ENCODE measurements at regions not wholly inside any gene's neighbourhood (a gene's known extent, or its start where the extent isn't known, plus 50 kb on each side); places are given as distances from the start of the nearest gene placed in this dataset.

DNA sequence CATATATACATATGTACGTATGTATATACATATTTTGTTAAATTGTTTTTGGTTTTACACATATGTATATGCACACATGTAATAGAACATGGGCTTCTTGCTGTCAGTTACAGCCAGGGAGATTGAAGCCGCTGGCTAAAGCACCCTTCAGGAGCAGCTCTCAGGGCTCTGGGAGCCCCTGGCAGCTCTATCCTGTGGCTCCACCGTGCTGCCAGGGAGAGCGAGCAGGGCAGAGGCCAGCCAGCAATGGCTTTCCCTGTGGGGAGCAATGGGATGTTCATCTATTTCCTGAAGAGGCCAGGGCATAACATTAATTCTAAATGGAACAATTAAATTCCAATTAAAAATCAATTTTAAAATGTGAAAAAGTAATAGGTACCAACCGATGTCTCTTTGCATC is 102.9 kb downstream of the PSMG1 start:
- Histone ChIP-seq H3K9me3 (no peaks in the 10 kb centered on the region), H3K4me1 (peaks cover 0 to 12% (median 0%) of the 10 kb centered on the region in 4 donors), H3K4me3 (no peak overlapping the region), H3K36me3 (no peaks in the 10 kb centered on the region), H3K27me3 (no peaks in the 10 kb centered on the region), H3K27ac (no peak overlapping the region)
- 79 to 83% methylated on average over 5 of the region's 5 CpGs for WGBS, 2 donors
- no peak for DNase-seq (ENCODE audit: low spot score in 2 of 2)
- TF ChIP-seq EP300 (IDR thresholded peaks at IDR 0.05) = no peak
- no peak for TF ChIP-seq POLR2A (IDR thresholded peaks at IDR 0.05)
- TF ChIP-seq, protein P1, sequence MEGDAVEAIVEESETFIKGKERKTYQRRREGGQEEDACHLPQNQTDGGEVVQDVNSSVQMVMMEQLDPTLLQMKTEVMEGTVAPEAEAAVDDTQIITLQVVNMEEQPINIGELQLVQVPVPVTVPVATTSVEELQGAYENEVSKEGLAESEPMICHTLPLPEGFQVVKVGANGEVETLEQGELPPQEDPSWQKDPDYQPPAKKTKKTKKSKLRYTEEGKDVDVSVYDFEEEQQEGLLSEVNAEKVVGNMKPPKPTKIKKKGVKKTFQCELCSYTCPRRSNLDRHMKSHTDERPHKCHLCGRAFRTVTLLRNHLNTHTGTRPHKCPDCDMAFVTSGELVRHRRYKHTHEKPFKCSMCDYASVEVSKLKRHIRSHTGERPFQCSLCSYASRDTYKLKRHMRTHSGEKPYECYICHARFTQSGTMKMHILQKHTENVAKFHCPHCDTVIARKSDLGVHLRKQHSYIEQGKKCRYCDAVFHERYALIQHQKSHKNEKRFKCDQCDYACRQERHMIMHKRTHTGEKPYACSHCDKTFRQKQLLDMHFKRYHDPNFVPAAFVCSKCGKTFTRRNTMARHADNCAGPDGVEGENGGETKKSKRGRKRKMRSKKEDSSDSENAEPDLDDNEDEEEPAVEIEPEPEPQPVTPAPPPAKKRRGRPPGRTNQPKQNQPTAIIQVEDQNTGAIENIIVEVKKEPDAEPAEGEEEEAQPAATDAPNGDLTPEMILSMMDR (IDR thresholded peaks at IDR 0.05) = no peak

DNA sequence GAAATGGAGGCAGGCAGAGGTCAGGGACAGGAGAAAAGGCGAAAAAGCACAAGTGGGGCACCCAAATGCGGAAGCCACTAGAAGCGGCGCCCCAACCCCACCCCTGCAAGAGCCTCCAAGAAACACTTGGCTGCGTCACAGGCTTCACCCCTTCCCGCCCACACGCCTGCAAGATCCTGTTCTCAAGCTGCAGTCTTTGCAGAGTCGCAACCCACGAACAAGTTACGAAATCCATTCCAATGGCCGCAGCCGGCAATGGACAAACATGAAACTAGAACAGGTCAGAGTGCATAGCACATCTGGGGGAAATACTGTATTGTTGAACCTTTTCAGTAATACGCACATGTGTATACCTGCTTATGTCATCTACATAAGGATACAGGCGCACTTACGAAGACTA is 103.6 kb downstream of the PSMG1 start:
- Histone ChIP-seq H3K4me3 (no peak overlapping the region), H3K4me1 (peaks cover 0 to 12% (median 0%) of the 10 kb centered on the region in 4 donors), H3K36me3 (no peaks in the 10 kb centered on the region), H3K27me3 (no peaks in the 10 kb centered on the region), H3K27ac (peak overlapping the region in 1 of 4 donors; percentile 3), H3K9me3 (no peaks in the 10 kb centered on the region)
- TF ChIP-seq, protein P1 (IDR thresholded peaks at IDR 0.05) = no peak
- TF ChIP-seq POLR2A (IDR thresholded peaks at IDR 0.05) (no peak), EP300 (IDR thresholded peaks at IDR 0.05) (peak in 1 of 2 donors; percentile 79)
- peak; percentile 44 to 58 for DNase-seq (ENCODE audit: low spot score in 2 of 2)
- WGBS, 2 donors = 68 to 72% methylated on average over 15 of the region's 15 CpGs

DNA sequence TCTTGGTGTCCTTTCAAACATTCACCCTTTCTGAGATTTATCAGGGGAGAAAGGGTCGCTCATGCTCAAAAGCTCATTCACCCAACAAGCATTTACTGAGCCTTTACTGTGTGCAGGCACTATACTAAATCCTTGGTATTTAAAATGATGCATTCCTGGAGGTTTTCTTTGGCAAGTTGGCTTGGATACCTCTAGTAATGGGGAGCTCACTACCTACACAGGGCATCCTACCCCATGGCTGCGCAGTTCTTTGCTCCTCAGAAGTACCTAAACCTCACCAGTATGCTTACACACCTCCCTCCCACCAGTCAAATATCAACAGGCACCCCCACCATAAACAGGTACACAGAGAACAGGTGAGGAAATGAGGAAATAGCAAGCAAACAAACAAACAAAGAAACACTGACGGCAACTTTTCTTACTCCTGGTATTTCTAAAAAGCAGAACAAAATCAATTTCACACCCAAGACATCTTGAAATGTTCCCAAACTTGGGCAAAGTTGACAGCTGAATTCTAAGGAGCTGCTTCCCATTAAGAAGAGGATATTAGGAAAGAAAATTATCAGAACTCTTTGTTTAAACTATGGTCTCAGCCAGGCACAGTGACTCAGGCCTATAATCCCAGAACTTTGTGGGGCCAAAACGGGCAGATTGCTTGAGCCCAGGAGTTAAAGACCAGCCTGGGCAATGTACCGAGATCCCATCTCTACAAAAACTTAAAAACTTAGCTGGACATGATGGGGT is 104.8 kb downstream of the PSMG1 start:
- no peaks in the 10 kb centered on the region for H3K36me3 ChIP-seq
- no peaks in the 10 kb centered on the region for H3K9me3 ChIP-seq
- peaks cover 0 to 5% (median 0%) of the 10 kb centered on the region in 4 donors for H3K4me1 ChIP-seq
- peak overlapping the region in 1 of 4 donors; percentile 3 for H3K27ac ChIP-seq
- 91 to 93% methylated on average over 5 of the region's 5 CpGs for WGBS, 2 donors
- no peaks in the 10 kb centered on the region for H3K27me3 ChIP-seq
- H3K4me3 ChIP-seq = no peak overlapping the region
- no peak for DNase-seq (ENCODE audit: low spot score in 2 of 2)
- TF ChIP-seq, protein P1 (IDR thresholded peaks at IDR 0.05) = no peak

DNA sequence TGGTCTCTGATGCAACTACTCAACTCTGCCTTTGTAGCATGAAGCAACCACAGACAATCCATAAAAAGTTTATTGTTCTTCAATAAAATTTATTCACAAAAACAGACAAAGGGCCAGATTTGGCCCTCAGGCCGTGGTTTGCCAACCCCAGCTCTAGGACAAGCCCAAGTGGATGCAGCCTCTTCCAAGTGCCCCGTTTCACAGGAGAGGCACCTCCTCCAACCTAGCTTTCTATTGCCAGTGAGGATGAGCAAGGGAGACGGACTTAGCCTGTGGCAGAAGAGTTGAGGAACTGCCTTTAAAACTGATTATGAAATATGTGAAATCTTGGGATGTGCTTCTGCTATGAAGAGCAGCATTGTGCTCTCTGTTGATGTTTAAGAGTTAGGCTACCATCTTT is 105.4 kb downstream of the PSMG1 start:
- no peak overlapping the region for H3K4me3 ChIP-seq
- TF ChIP-seq, protein P1 (IDR thresholded peaks at IDR 0.05) = no peak
- TF ChIP-seq EP300 (IDR thresholded peaks at IDR 0.05) = no peak
- TF ChIP-seq POLR2A (IDR thresholded peaks at IDR 0.05) = no peak
- H3K36me3 ChIP-seq = no peaks in the 10 kb centered on the region
- H3K27ac ChIP-seq = no peak overlapping the region
- H3K9me3 ChIP-seq = no peaks in the 10 kb centered on the region
- H3K27me3 ChIP-seq = no peaks in the 10 kb centered on the region
- DNase-seq (ENCODE audit: low spot score in 2 of 2) = no peak
- WGBS, 2 donors = 46 to 56% methylated on average over 3 of the region's 3 CpGs
- H3K4me1 ChIP-seq = peaks cover 0 to 9% (median 0%) of the 10 kb centered on the region in 4 donors

DNA sequence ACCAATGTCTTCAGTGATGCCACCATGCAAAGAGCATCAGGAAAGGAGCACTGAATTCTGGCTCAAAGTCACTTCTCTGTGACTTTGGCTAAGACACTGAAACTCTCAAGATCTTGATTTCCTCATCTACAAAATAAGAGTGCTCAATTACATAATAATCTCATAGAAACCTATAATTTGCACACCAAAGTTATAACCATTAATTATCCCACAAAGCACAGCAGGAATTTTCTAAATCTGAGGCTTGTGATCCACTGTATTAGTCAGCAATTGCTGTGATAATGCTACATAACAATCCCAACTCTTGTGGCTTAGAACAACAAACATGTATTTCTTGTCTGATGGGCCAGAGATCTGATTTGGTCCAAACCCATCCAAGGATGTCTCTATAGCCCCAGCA is 108.7 kb downstream of the PSMG1 start:
- H3K27ac ChIP-seq = no peak overlapping the region
- no peaks in the 10 kb centered on the region for H3K36me3 ChIP-seq
- no peaks in the 10 kb centered on the region for H3K27me3 ChIP-seq
- H3K4me3 ChIP-seq = no peak overlapping the region
- DNase-seq (ENCODE audit: low spot score in 2 of 2) = no peak
- H3K4me1 ChIP-seq = peaks cover 0 to 12% (median 0%) of the 10 kb centered on the region in 4 donors
- no peaks in the 10 kb centered on the region for H3K9me3 ChIP-seq
- no peak for TF ChIP-seq POLR2A (IDR thresholded peaks at IDR 0.05)
- TF ChIP-seq, protein P1 (IDR thresholded peaks at IDR 0.05) = no peak
- TF ChIP-seq EP300 (IDR thresholded peaks at IDR 0.05) = no peak
